Stomach smooth muscle (tissue), 2 donors: ENCODE measurements at regions not wholly inside any gene's neighbourhood (a gene's known extent, or its start where the extent isn't known, plus 50 kb on each side); places are given as distances from the start of the nearest gene placed in this dataset.

ENCODE experiments used
- H3K27ac ChIP-seq: one replicate; pipeline ENCODE4 v1.7.0; 2013; ENCODE audit warnings: mild to moderate bottlenecking, low read length, inconsistent platforms
- H3K27me3 ChIP-seq, 2 donors: one replicate each; pipeline ENCODE4 v1.7.0; 2013; ENCODE audit warnings: low read length in 2 of 2; ENCODE audit not compliant: insufficient read depth in 2 of 2, control insufficient read depth in 1 of 2
- H3K36me3 ChIP-seq, 2 donors: one replicate each; pipeline ENCODE4 v1.7.0; 2013; ENCODE audit warnings: low read length in 2 of 2; ENCODE audit not compliant: control insufficient read depth in 2 of 2, insufficient read depth in 2 of 2
- H3K4me1 ChIP-seq: one replicate; pipeline ENCODE4 v1.7.0; 2013; ENCODE audit warnings: low read length; ENCODE audit not compliant: control insufficient read depth, insufficient read depth
- H3K4me3 ChIP-seq, 2 donors: one replicate each; pipeline ENCODE4 v1.7.0; 2013; ENCODE audit warnings: low read length in 2 of 2
- H3K9ac ChIP-seq, 2 donors: one replicate each; pipeline ENCODE4 v1.7.0; 2013; ENCODE audit warnings: low read length in 2 of 2, mild to moderate bottlenecking in 1 of 2
- H3K9me3 ChIP-seq, 2 donors: one replicate each; pipeline ENCODE4 v1.7.0; 2013; ENCODE audit warnings: low read length in 2 of 2; ENCODE audit not compliant: control insufficient read depth in 2 of 2
- donor health status: healthy.
- donor health status: Pancreatic carcinoma.

- Histone ChIP-seq H3K36me3 (no peaks in the 10 kb centered on the region), H3K27ac (no peak overlapping the region), H3K9me3 (no peaks in the 10 kb centered on the region), H3K27me3 (no peaks in the 10 kb centered on the region), H3K4me3 (no peak overlapping the region), H3K9ac (no peak overlapping the region), H3K4me1 (no peaks in the 10 kb centered on the region)
Observed at GRCh38 chr5:3811116-3811515, 215.5 kb downstream of the IRX1 start.

DNA sequence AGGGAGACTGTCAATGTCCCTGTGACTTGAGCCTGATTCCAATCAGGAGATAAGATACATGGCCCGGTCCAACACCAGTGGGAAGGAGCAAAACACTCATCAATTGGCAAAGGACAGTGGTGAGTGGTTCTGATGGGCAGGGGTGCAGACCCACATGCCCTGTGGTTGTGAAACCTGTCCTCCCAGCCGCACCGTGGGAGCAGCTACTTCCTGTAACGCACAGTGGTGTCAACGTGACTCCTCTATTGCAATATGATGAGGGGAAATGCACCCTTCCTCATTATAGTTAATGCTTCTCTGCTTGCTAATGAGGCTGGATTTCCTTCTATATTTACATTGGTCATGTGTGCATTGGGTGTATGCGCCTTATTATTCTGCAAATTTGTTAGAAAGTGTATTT, 223.0 kb downstream of the IRX1 start:
- Histone ChIP-seq H3K4me3 (no peak overlapping the region), H3K9ac (no peak overlapping the region), H3K27me3 (no peaks in the 10 kb centered on the region), H3K36me3 (no peaks in the 10 kb centered on the region), H3K4me1 (no peaks in the 10 kb centered on the region), H3K27ac (no peak overlapping the region), H3K9me3 (no peaks in the 10 kb centered on the region)

DNA sequence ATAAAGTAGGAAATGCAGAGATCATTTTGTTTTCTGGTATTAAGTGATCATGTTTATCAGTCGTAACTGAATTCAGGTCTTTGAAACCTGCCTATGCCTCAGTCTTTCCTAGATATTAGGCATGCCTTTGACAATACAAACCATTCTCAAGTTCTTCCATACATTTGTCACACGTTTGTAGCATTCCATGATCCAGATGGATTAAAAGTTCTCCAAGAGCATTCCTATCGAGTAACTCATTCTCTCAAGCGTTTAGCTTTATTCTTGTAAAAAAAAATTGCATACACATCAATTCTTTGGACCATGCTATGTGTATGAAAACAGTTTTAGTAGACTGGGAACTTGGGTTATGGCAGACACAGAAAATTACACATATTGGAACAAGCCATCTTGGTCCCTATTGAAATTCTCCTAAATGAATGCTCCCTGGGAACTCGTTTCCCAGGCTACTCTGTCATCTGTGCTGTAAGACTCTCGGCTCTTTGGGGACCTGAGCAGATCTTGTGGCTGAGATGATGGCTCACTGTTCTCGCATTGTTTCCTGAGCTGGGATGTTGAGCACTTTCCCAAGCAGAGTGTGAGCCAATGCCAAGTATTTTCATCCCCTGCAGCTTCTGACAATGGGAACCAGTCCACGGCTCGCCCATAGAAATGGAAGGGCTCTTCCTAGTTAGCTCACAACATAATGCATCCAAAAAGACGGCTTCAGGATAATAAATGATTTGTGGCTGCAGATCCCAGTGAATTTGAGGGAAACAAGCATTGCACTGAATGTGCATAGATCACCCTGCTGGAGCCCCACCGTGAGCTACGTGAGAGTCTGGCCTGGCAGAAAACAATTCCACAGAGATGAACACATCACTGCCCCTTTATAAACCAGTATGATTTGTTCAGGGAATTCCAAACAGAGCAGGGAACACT, 230.2 kb downstream of the IRX1 start:
- Histone ChIP-seq H3K27ac (no peak overlapping the region), H3K9ac (no peak overlapping the region), H3K4me1 (peaks cover 6% of the 10 kb centered on the region), H3K9me3 (no peaks in the 10 kb centered on the region), H3K36me3 (no peaks in the 10 kb centered on the region), H3K4me3 (peak overlapping the region; percentile 20 to 35), H3K27me3 (no peaks in the 10 kb centered on the region)

DNA sequence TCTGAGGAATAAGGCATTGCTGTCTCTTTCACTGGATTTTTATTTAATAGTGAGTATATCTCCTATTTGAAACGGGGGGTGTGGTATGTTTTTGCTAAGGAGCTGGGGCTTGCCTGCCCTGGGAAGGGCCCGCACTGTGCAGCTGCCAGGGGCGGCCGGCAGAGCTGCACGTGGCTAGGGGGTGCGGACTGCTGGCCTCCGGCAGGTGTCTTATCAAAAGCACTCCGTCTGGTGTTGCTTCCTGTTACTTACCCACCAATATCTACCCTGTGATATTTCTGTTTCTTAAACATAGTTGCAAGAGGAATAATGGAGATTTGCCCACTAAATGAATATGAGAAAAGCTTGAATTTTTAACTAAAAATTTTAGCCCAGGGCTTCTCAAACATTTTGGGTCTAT, 232.0 kb downstream of the IRX1 start:
- Histone ChIP-seq H3K27ac (no peak overlapping the region), H3K4me1 (peaks cover 6% of the 10 kb centered on the region)

GRCh38 chr5:3828761-3829160, 233.1 kb downstream of the IRX1 start:
- H3K9ac ChIP-seq, result no peak overlapping the region
- H3K36me3 ChIP-seq, result no peaks in the 10 kb centered on the region
- no peak overlapping the region for H3K27ac ChIP-seq

More for the DNA sequence above, 232.0 kb downstream of the IRX1 start:
- no peaks in the 10 kb centered on the region for H3K27me3 ChIP-seq
- H3K9me3 ChIP-seq, result no peaks in the 10 kb centered on the region
- no peak overlapping the region for H3K4me3 ChIP-seq
- no peak overlapping the region for H3K9ac ChIP-seq
- no peaks in the 10 kb centered on the region for H3K36me3 ChIP-seq

GRCh38 chr5:3833566-3833965, 237.9 kb downstream of the IRX1 start:
- H3K9me3 ChIP-seq, result no peaks in the 10 kb centered on the region
- no peaks in the 10 kb centered on the region for H3K4me1 ChIP-seq
- no peaks in the 10 kb centered on the region for H3K36me3 ChIP-seq

More at GRCh38 chr5:3828761-3829160, 233.1 kb downstream of the IRX1 start:
- H3K4me1 ChIP-seq, result peaks cover 6% of the 10 kb centered on the region
- H3K9me3 ChIP-seq, result no peaks in the 10 kb centered on the region
- no peaks in the 10 kb centered on the region for H3K27me3 ChIP-seq
- H3K4me3 ChIP-seq, result no peak overlapping the region

GRCh38 chr5:3835811-3836210, 240.2 kb downstream of the IRX1 start:
- no peaks in the 10 kb centered on the region for H3K27me3 ChIP-seq
- no peak overlapping the region for H3K4me3 ChIP-seq
- H3K27ac ChIP-seq, result no peak overlapping the region
- no peaks in the 10 kb centered on the region for H3K36me3 ChIP-seq
- H3K9me3 ChIP-seq, result no peaks in the 10 kb centered on the region
- no peak overlapping the region for H3K9ac ChIP-seq
- H3K4me1 ChIP-seq, result no peaks in the 10 kb centered on the region

More at GRCh38 chr5:3833566-3833965, 237.9 kb downstream of the IRX1 start:
- Histone ChIP-seq H3K27ac (no peak overlapping the region), H3K27me3 (no peaks in the 10 kb centered on the region), H3K4me3 (no peak overlapping the region), H3K9ac (no peak overlapping the region)

- Histone ChIP-seq H3K4me1 (no peaks in the 10 kb centered on the region), H3K27ac (no peak overlapping the region), H3K9me3 (no peaks in the 10 kb centered on the region), H3K4me3 (no peak overlapping the region), H3K27me3 (no peaks in the 10 kb centered on the region), H3K9ac (no peak overlapping the region), H3K36me3 (no peaks in the 10 kb centered on the region)
Observed at GRCh38 chr5:3836528-3836927, 240.9 kb downstream of the IRX1 start.

- Histone ChIP-seq H3K27me3 (no peaks in the 10 kb centered on the region), H3K27ac (no peak overlapping the region), H3K9me3 (no peaks in the 10 kb centered on the region), H3K4me3 (no peak overlapping the region), H3K9ac (no peak overlapping the region), H3K36me3 (no peaks in the 10 kb centered on the region), H3K4me1 (peaks cover under 1% of the 10 kb centered on the region)
Observed at GRCh38 chr5:3837506-3837905, 241.9 kb downstream of the IRX1 start.

DNA sequence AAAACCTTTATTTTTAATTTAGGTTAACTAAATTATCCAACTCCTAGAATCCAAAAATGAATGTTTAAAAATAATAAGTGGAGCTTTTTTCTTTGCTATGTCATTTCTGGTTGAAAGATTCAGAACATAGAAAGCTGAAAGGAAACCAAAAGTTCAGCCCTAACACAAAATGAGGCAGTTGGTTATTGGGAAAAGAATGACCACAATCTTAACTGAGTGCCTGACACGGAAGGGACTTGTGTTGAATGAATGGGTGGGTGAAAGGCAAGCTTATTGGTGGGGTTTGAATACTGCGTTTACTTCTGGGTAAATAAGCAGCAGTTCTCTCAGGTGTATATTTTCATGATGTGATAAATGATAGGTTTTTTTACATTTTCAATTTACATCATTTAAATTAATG, 243.5 kb downstream of the IRX1 start:
- H3K9me3 ChIP-seq, result no peaks in the 10 kb centered on the region
- no peaks in the 10 kb centered on the region for H3K27me3 ChIP-seq
- H3K27ac ChIP-seq, result no peak overlapping the region
- no peak overlapping the region for H3K4me3 ChIP-seq
- peaks cover 12% of the 10 kb centered on the region for H3K4me1 ChIP-seq
- H3K9ac ChIP-seq, result no peak overlapping the region
- H3K36me3 ChIP-seq, result no peaks in the 10 kb centered on the region

- H3K4me3 ChIP-seq, result no peak overlapping the region
- no peak overlapping the region for H3K9ac ChIP-seq
- H3K27me3 ChIP-seq, result no peaks in the 10 kb centered on the region
- no peaks in the 10 kb centered on the region for H3K36me3 ChIP-seq
- peaks cover 22% of the 10 kb centered on the region for H3K4me1 ChIP-seq
- H3K9me3 ChIP-seq, result no peaks in the 10 kb centered on the region
- no peak overlapping the region for H3K27ac ChIP-seq
Observed at GRCh38 chr5:3842591-3842990, 247.0 kb downstream of the IRX1 start.
